MCF 10A (cell line): ENCODE measurements at regions not wholly inside any gene's neighbourhood (a gene's known extent, or its start where the extent isn't known, plus 50 kb on each side); places are given as distances from the start of the nearest gene placed in this dataset.
"Not testable (repeated sequence)": the region's sequence is repeated elsewhere in the genome, so short reads cannot be mapped to it uniquely, and the experiment has no call there.

Source experiments
- BruUV-seq: library from RNA; stranded (reverse); fragments of 400-500 nt; replicated peaks from 2 replicates; lab custom pipeline; 2021; lab: Mats Ljungman, UMichigan
- CTCF ChIA-PET: fragments of 300-600 bp; sonication (Branson Sonifier 250); formaldehyde crosslinking; extraction: SDS; loops from one replicate; lab custom pipeline; 2021; ENCODE audit warnings: antibody characterized with exemption, inconsistent platforms; lab: Yijun Ruan, JAX
- POLR2A ChIA-PET: fragments of 300-600, 350-650 bp; sonication (Branson Sonifier 250); formaldehyde crosslinking; extraction: SDS; loops from one replicate; lab custom pipeline; 2020; ENCODE audit warnings: antibody characterized with exemption, inconsistent platforms; lab: Yijun Ruan, JAX
- DNase-seq: peaks from one replicate; pipeline ENCODE4 v3.0.0-alpha.2; 2018; ENCODE audit not compliant: unreplicated experiment
- H3K27ac Mint-ChIP-seq: one replicate; pipeline ENCODE4 v1.8.0; 2022; ENCODE audit warnings: mild to moderate bottlenecking, low read depth, mixed read lengths; ENCODE audit not compliant: unreplicated experiment
- H3K27me3 Mint-ChIP-seq: one replicate; pipeline ENCODE4 v1.8.0; 2022; ENCODE audit warnings: mixed read lengths; ENCODE audit not compliant: insufficient read depth, unreplicated experiment
- H3K36me3 Mint-ChIP-seq: one replicate; pipeline ENCODE4 v1.8.0; 2022; ENCODE audit warnings: mild to moderate bottlenecking, moderate library complexity, mixed read lengths; ENCODE audit not compliant: insufficient read depth, unreplicated experiment
- H3K4me1 Mint-ChIP-seq: one replicate; pipeline ENCODE4 v1.8.0; 2022; ENCODE audit warnings: mixed read lengths; ENCODE audit not compliant: insufficient read depth, unreplicated experiment
- H3K4me3 Mint-ChIP-seq: one replicate; pipeline ENCODE4 v1.8.0; 2022; ENCODE audit warnings: mild to moderate bottlenecking, moderate library complexity, mixed read lengths; ENCODE audit not compliant: unreplicated experiment
- H3K9me3 Mint-ChIP-seq: one replicate; pipeline ENCODE4 v1.8.0; 2022; ENCODE audit warnings: mixed read lengths; ENCODE audit not compliant: unreplicated experiment
- intact Hi-C: fragments of 100-400 bp; cut with micrococcal nuclease; formaldehyde crosslinking; loops from 2 replicates; pipeline ENCODE4 v1.14.1; 2022
- TF ChIP-seq, protein P1 (sequence below): fragments of 200-600 bp; IDR thresholded peaks from one replicate; pipeline ENCODE4 v1.8.0; 2022; ENCODE audit warnings: antibody characterized with exemption, mild to moderate bottlenecking; ENCODE audit not compliant: unreplicated experiment

GRCh38 chr11:42925916-42926315 is 385.9 kb upstream of the API5 start:
- TF ChIP-seq, protein P1, sequence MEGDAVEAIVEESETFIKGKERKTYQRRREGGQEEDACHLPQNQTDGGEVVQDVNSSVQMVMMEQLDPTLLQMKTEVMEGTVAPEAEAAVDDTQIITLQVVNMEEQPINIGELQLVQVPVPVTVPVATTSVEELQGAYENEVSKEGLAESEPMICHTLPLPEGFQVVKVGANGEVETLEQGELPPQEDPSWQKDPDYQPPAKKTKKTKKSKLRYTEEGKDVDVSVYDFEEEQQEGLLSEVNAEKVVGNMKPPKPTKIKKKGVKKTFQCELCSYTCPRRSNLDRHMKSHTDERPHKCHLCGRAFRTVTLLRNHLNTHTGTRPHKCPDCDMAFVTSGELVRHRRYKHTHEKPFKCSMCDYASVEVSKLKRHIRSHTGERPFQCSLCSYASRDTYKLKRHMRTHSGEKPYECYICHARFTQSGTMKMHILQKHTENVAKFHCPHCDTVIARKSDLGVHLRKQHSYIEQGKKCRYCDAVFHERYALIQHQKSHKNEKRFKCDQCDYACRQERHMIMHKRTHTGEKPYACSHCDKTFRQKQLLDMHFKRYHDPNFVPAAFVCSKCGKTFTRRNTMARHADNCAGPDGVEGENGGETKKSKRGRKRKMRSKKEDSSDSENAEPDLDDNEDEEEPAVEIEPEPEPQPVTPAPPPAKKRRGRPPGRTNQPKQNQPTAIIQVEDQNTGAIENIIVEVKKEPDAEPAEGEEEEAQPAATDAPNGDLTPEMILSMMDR, result no peak
- BruUV-seq, result no TSS peak
- DNase-seq, result no peak
- no peaks in the 10 kb centered on the region for H3K27me3 Mint-ChIP-seq
- no peaks in the 10 kb centered on the region for H3K9me3 Mint-ChIP-seq
- intact Hi-C loops, result no loop called here
- POLR2A ChIA-PET, result no interaction called here
- no peaks in the 10 kb centered on the region for H3K36me3 Mint-ChIP-seq
- CTCF ChIA-PET, result no interaction called here
- no peaks in the 10 kb centered on the region for H3K4me1 Mint-ChIP-seq
- H3K4me3 Mint-ChIP-seq, result no peak overlapping the region
- no peak overlapping the region for H3K27ac Mint-ChIP-seq

DNA sequence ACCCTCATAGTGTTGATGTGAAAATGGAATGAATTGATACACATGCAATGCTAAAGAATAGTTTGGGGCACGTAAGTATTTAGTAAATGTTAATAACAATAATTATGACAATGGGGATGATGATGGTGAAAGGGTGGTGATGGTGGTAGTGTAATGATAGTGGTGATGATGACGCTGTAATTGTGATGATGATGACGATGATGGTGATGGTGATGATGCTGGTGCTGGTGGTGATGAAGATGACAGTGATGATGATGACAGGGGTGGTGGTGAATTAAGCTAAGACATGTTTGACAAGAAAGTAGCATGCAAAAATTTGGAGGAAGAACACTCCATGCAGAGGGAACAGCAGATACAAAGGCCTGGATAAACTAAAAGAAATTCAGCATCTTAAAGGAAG is 364.4 kb upstream of the API5 start:
- Mint-ChIP-seq H3K4me1 (no peaks in the 10 kb centered on the region), H3K4me3 (no peak overlapping the region)
- CTCF ChIA-PET, result no interaction called here

DNA sequence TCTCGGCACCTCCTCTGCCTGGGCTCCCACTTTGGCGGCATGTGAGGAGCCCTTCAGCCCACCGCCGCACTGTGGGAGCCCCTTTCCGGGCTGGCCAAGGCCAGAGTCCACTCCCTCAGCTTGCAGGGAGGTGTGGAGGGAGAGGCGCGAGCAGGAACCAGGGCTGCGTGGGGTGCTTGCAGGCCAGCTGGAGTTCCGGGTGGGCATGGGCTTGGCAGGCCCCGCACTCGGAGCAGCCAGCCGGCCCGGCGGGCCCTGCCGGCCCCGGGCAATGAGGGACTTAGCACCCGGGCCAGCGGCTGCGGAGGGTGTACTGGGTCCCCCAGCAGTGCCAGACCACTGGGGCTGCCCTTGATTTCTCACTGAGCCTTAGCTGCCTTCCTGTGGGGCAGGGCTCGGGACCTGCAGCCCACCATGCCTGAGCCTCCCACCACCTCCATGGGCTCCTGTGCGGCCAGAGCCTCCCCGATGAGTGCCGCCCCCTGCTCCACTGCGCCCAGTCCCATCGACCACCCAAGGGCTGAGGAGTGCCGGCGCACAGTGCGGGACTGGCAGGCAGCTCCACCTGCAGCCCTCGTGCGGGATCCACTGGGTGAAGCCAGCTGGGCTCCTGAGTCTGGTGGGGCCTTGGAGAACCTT is 361.9 kb upstream of the API5 start:
- POLR2A ChIA-PET, result interaction anchor here (0.8 kb wide), 1 partner anchor 13 kb away, joined by 3 read pairs; no protein-coding TSS in a partner anchor
- BruUV-seq, H3K27me3 Mint-ChIP-seq, H3K27ac Mint-ChIP-seq, H3K9me3 Mint-ChIP-seq, H3K4me3 Mint-ChIP-seq, DNase-seq, H3K4me1 Mint-ChIP-seq, intact Hi-C loops, H3K36me3 Mint-ChIP-seq: not testable (repeated sequence)
- CTCF ChIA-PET, result interaction anchor here (1.4 kb wide), 1 partner anchor 33 kb away, joined by 4 read pairs; no protein-coding TSS in a partner anchor

More for the DNA sequence above, 364.4 kb upstream of the API5 start:
- no peak for DNase-seq
- Mint-ChIP-seq H3K36me3 (no peaks in the 10 kb centered on the region), H3K27me3 (no peaks in the 10 kb centered on the region), H3K9me3 (peaks cover 8% of the 10 kb centered on the region), H3K27ac (no peak overlapping the region)
- TF ChIP-seq, protein P1, result no peak
- intact Hi-C loops, result no loop called here
- POLR2A ChIA-PET, result no interaction called here
- BruUV-seq, result no TSS peak

DNA sequence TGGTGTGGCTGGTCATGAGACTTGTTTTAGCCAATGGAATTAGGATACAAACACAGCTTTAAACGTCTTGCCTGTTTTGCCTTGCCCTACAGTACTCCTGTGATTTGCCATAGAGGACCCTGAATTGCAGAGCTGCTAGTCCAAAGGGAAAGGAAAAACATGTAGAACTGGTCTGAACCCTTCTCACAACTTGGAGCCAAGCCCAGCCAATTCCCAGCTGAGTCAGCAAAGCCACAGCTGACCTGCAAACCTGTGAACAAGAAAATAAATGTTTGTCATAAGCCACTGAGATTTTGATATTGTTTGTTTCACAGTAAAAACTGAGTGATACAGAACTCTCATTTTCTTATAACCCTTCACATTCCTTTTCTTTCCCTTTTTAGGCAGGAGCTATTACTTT is 360.5 kb upstream of the API5 start:
- intact Hi-C loops, result no loop called here
- POLR2A ChIA-PET, result no interaction called here
- CTCF ChIA-PET, result interaction anchor here (0.7 kb wide), 1 partner anchor 10 kb away, joined by 4 read pairs; no protein-coding TSS in a partner anchor
- H3K9me3 Mint-ChIP-seq, result peaks cover 8% of the 10 kb centered on the region
- TF ChIP-seq, protein P1, result no peak
- no peaks in the 10 kb centered on the region for H3K27me3 Mint-ChIP-seq
- H3K4me1 Mint-ChIP-seq, result no peaks in the 10 kb centered on the region
- no peaks in the 10 kb centered on the region for H3K36me3 Mint-ChIP-seq
- no TSS peak for BruUV-seq
- H3K27ac Mint-ChIP-seq, result no peak overlapping the region
- H3K4me3 Mint-ChIP-seq, result no peak overlapping the region
- DNase-seq, result no peak
